ENCODE measurements at regions not wholly inside any gene's neighbourhood (a gene's known extent, or its start where the extent isn't known, plus 50 kb on each side); places are given as distances from the start of the nearest gene placed in this dataset.
"Not testable (repeated sequence)": the region's sequence is repeated elsewhere in the genome, so short reads cannot be mapped to it uniquely, and the experiment has no call there.

DNA sequence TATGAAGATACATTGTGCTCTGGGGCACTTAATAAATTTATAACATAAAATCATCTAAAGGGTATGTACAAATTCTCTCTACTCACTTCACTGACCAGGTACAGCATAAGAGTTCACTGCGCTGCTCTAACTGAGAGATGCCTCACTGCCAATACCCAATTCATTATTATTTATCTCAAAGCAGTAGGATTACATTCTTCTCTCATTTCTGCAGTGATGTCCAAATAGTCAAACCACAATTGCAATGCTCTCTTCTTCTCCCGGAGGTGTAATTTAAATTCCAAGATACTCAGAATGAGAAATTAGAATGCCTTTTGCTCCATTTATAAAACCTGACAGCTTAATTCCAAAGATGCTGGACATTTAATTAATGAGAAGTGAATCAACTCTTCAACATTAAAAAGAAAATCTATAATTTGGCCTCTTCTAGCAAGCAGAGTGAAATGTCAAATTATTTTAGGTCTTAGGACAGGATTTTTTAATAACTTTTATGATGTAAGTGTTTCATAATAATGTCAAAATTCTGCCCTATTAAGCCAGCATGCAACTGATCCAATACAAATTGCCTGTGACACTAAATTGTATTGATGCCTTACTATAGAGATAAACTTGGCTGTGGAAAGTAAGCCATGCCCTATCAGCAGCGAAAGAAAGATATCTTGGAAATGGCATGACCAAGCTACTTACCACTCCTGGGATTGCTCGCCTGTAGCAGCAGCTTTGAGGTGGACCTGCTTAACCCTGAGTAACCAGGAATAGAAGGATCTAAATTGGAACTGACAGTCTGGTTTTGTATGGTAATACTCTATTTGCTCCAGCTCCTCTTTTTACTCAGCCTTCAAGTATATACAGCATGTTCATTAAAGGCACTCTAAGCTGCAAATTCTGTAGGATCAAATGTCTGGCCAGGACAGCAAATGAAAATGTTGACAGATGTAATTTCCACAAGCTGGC lies 374.2 kb upstream of the TYRP1 start:
- intact Hi-C loops (cut with DNase I): no loop called here
- no peaks in the 10 kb centered on the region for H3K4me1 ChIP-seq (ENCODE audit: control insufficient read depth in 1 of 2, insufficient read depth in 2 of 2, low read length in 2 of 2)
- no peak overlapping the region for H3K4me3 ChIP-seq (ENCODE audit: low read length in 2 of 2)
- ATAC-seq (ENCODE audit: low FRiP score) (no peak), DNase-seq (no peak)
- H3K27ac ChIP-seq (ENCODE audit: low read depth in 1 of 2, low read length in 2 of 2): no peak overlapping the region
- H3K36me3 ChIP-seq (ENCODE audit: control insufficient read depth in 1 of 2, insufficient read depth in 2 of 2, low read length in 1 of 2): no peaks in the 10 kb centered on the region
- no peaks in the 10 kb centered on the region for H3K27me3 ChIP-seq (ENCODE audit: control insufficient read depth in 1 of 2, insufficient read depth in 2 of 2, low read length in 1 of 2)
- WGBS, 2 donors: 64 to 70% methylated on average over 4 of the region's 4 CpGs
- no peaks in the 10 kb centered on the region for H3K9me3 ChIP-seq (ENCODE audit: control insufficient read depth, low read length)

- Histone ChIP-seq H3K4me1 (ENCODE audit: control insufficient read depth in 1 of 2, insufficient read depth in 2 of 2, low read length in 2 of 2) (no peaks in the 10 kb centered on the region), H3K4me3 (ENCODE audit: low read length in 2 of 2) (no peak overlapping the region), H3K27ac (ENCODE audit: low read depth in 1 of 2, low read length in 2 of 2) (no peak overlapping the region), H3K27me3 (ENCODE audit: control insufficient read depth in 1 of 2, insufficient read depth in 2 of 2, low read length in 1 of 2) (no peaks in the 10 kb centered on the region), H3K36me3 (ENCODE audit: control insufficient read depth in 1 of 2, insufficient read depth in 2 of 2, low read length in 1 of 2) (no peaks in the 10 kb centered on the region), H3K9me3 (ENCODE audit: control insufficient read depth, low read length) (no peaks in the 10 kb centered on the region)
- DNase-seq (no peak), ATAC-seq (ENCODE audit: low FRiP score) (no peak)
- intact Hi-C loops (cut with DNase I): no loop called here
- WGBS, 2 donors: 62 to 66% methylated on average over 5 of the region's 5 CpGs
Observed at GRCh38 chr9:12329623-12329985, 363.6 kb upstream of the TYRP1 start.

- H3K9me3 ChIP-seq (ENCODE audit: control insufficient read depth, low read length); H3K27me3 ChIP-seq (ENCODE audit: control insufficient read depth in 1 of 2, insufficient read depth in 2 of 2, low read length in 1 of 2); DNase-seq; ATAC-seq (ENCODE audit: low FRiP score); H3K4me3 ChIP-seq (ENCODE audit: low read length in 2 of 2); intact Hi-C loops (cut with DNase I); H3K36me3 ChIP-seq (ENCODE audit: control insufficient read depth in 1 of 2, insufficient read depth in 2 of 2, low read length in 1 of 2); H3K4me1 ChIP-seq (ENCODE audit: control insufficient read depth in 1 of 2, insufficient read depth in 2 of 2, low read length in 2 of 2); H3K27ac ChIP-seq (ENCODE audit: low read depth in 1 of 2, low read length in 2 of 2): not testable (repeated sequence)
- WGBS, 2 donors: 78 to 84% methylated on average over 21 to 26 of the region's 26 CpGs
Observed at GRCh38 chr9:12333966-12334365, 359.2 kb upstream of the TYRP1 start.

GRCh38 chr9:12350775-12351174 lies 342.4 kb upstream of the TYRP1 start:
- H3K36me3 ChIP-seq (ENCODE audit: control insufficient read depth in 1 of 2, insufficient read depth in 2 of 2, low read length in 1 of 2): no peaks in the 10 kb centered on the region
- no peaks in the 10 kb centered on the region for H3K9me3 ChIP-seq (ENCODE audit: control insufficient read depth, low read length)
- no peak overlapping the region for H3K27ac ChIP-seq (ENCODE audit: low read depth in 1 of 2, low read length in 2 of 2)
- WGBS, 2 donors: 85 to 95% methylated on average over 1 of the region's 1 CpG
- H3K27me3 ChIP-seq (ENCODE audit: control insufficient read depth in 1 of 2, insufficient read depth in 2 of 2, low read length in 1 of 2): no peaks in the 10 kb centered on the region
- no peak for ATAC-seq (ENCODE audit: low FRiP score)
- intact Hi-C loops (cut with DNase I): no loop called here
- H3K4me1 ChIP-seq (ENCODE audit: control insufficient read depth in 1 of 2, insufficient read depth in 2 of 2, low read length in 2 of 2): no peaks in the 10 kb centered on the region
- DNase-seq: no peak
- H3K4me3 ChIP-seq (ENCODE audit: low read length in 2 of 2): no peak overlapping the region

DNA sequence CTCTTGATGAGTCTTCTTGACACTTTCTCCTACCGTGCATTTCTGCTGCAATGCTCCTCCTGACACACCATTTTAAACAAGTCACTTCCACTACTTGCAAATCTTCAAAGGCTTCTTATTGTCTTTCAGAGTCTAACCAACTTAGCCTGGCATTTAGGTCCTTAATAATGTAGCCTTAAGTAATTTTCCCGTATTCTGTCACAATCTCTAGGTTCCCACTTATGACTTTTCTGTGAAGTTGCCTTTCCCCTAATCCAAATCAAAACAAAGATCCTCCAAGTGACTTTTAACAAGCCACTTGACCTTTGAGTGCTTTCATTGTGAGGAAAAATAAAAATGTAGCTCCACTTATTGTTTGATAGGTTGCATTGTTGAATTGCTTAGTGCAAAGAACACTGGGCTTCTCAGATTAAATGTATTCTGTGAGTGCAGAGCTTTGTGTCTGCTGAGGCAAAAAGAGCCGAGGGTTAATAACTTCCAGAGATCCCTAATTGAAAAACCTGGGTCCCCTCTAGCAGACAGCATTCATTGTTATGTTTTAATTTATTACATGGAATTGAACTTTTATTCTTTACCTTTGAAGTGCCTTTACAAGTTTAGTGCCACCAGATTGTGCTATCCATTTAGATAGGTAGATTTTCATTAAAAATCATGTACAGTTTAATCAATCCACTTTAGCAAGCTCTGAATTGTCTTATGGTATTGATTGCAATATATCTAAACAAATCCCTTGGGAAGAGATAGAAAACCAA lies 341.7 kb upstream of the TYRP1 start:
- H3K27ac ChIP-seq (ENCODE audit: low read depth in 1 of 2, low read length in 2 of 2): no peak overlapping the region
- intact Hi-C loops (cut with DNase I): no loop called here
- 68 to 72% methylated on average over 3 of the region's 3 CpGs for WGBS, 2 donors
- H3K27me3 ChIP-seq (ENCODE audit: control insufficient read depth in 1 of 2, insufficient read depth in 2 of 2, low read length in 1 of 2): no peaks in the 10 kb centered on the region
- ATAC-seq (ENCODE audit: low FRiP score) (no peak), DNase-seq (no peak)
- H3K36me3 ChIP-seq (ENCODE audit: control insufficient read depth in 1 of 2, insufficient read depth in 2 of 2, low read length in 1 of 2): no peaks in the 10 kb centered on the region
- H3K4me3 ChIP-seq (ENCODE audit: low read length in 2 of 2): no peak overlapping the region
- H3K9me3 ChIP-seq (ENCODE audit: control insufficient read depth, low read length): no peaks in the 10 kb centered on the region
- H3K4me1 ChIP-seq (ENCODE audit: control insufficient read depth in 1 of 2, insufficient read depth in 2 of 2, low read length in 2 of 2): no peaks in the 10 kb centered on the region

DNA sequence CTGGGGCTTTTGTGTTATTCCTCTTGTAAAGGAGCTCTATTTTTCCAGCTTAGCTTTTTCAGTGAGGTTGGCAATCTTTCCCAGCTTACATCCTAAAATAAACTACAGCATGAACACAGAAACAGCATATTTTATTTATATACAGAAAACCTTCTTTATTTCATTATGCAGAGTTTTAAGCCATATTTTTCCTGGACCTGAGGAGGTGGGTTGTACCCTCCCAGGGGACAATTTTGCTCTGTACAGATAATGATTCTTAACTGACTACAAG lies 341.2 kb upstream of the TYRP1 start:
- Histone ChIP-seq H3K27me3 (ENCODE audit: control insufficient read depth in 1 of 2, insufficient read depth in 2 of 2, low read length in 1 of 2) (no peaks in the 10 kb centered on the region), H3K36me3 (ENCODE audit: control insufficient read depth in 1 of 2, insufficient read depth in 2 of 2, low read length in 1 of 2) (no peaks in the 10 kb centered on the region), H3K27ac (ENCODE audit: low read depth in 1 of 2, low read length in 2 of 2) (no peak overlapping the region), H3K4me3 (ENCODE audit: low read length in 2 of 2) (no peak overlapping the region), H3K9me3 (ENCODE audit: control insufficient read depth, low read length) (no peaks in the 10 kb centered on the region), H3K4me1 (ENCODE audit: control insufficient read depth in 1 of 2, insufficient read depth in 2 of 2, low read length in 2 of 2) (no peaks in the 10 kb centered on the region)
- no peak for DNase-seq
- intact Hi-C loops (cut with DNase I): no loop called here
- no peak for ATAC-seq (ENCODE audit: low FRiP score)

GRCh38 chr9:12363439-12363838 lies 329.7 kb upstream of the TYRP1 start:
- Histone ChIP-seq H3K27ac (ENCODE audit: low read depth in 1 of 2, low read length in 2 of 2) (no peak overlapping the region), H3K4me1 (ENCODE audit: control insufficient read depth in 1 of 2, insufficient read depth in 2 of 2, low read length in 2 of 2) (no peaks in the 10 kb centered on the region), H3K4me3 (ENCODE audit: low read length in 2 of 2) (no peak overlapping the region), H3K27me3 (ENCODE audit: control insufficient read depth in 1 of 2, insufficient read depth in 2 of 2, low read length in 1 of 2) (no peaks in the 10 kb centered on the region), H3K9me3 (ENCODE audit: control insufficient read depth, low read length) (no peaks in the 10 kb centered on the region), H3K36me3 (ENCODE audit: control insufficient read depth in 1 of 2, insufficient read depth in 2 of 2, low read length in 1 of 2) (no peaks in the 10 kb centered on the region)
- WGBS, 2 donors: 69 to 78% methylated on average over 2 of the region's 2 CpGs
- intact Hi-C loops (cut with DNase I): loop anchor here in 1 of 2 donors (10.0 kb wide), 1 partner anchor 61 kb away; no protein-coding TSS in a partner anchor
- ATAC-seq (ENCODE audit: low FRiP score): no peak
- no peak for DNase-seq

GRCh38 chr9:12368569-12368968 lies 324.6 kb upstream of the TYRP1 start:
- 49 to 58% methylated on average over 2 of the region's 2 CpGs for WGBS, 2 donors
- no peak for ATAC-seq (ENCODE audit: low FRiP score)
- intact Hi-C loops (cut with DNase I): loop anchor here in 1 of 2 donors (10.0 kb wide), 1 partner anchor 56 kb away; no protein-coding TSS in a partner anchor

More at GRCh38 chr9:12368569-12368968, 324.6 kb upstream of the TYRP1 start:
- H3K4me1 ChIP-seq (ENCODE audit: control insufficient read depth in 1 of 2, insufficient read depth in 2 of 2, low read length in 2 of 2): no peaks in the 10 kb centered on the region
- H3K36me3 ChIP-seq (ENCODE audit: control insufficient read depth in 1 of 2, insufficient read depth in 2 of 2, low read length in 1 of 2): no peaks in the 10 kb centered on the region
- DNase-seq: no peak
- H3K9me3 ChIP-seq (ENCODE audit: control insufficient read depth, low read length): no peaks in the 10 kb centered on the region
- no peaks in the 10 kb centered on the region for H3K27me3 ChIP-seq (ENCODE audit: control insufficient read depth in 1 of 2, insufficient read depth in 2 of 2, low read length in 1 of 2)
- no peak overlapping the region for H3K4me3 ChIP-seq (ENCODE audit: low read length in 2 of 2)
- H3K27ac ChIP-seq (ENCODE audit: low read depth in 1 of 2, low read length in 2 of 2): no peak overlapping the region
